IMR-90 (cell line): ENCODE measurements at regions not wholly inside any gene's neighbourhood (a gene's known extent, or its start where the extent isn't known, plus 50 kb on each side); places are given as distances from the start of the nearest gene placed in this dataset.

Experiments used
- ATAC-seq: fragments of 200-7000 bp; cut with Tn5 transposase; 2 replicates; pipeline ENCODE4 v1.9.1; 2020; ENCODE audit warnings: low read depth, mild to moderate bottlenecking, moderate library complexity
- BruUV-seq: library from RNA; stranded (reverse); fragments of 400-500 nt; replicated peaks from 2 replicates; lab custom pipeline; 2021; lab: Mats Ljungman, UMichigan
- CTCF ChIA-PET: fragments of 300-600 bp; formaldehyde crosslinking; extraction: SDS; loops from one replicate; lab custom pipeline; 2021; ENCODE audit warnings: antibody characterized with exemption; lab: Yijun Ruan, JAX
- POLR2A ChIA-PET: fragments of 300-600 bp; sonication (Branson Sonifier 250); formaldehyde crosslinking; loops from one replicate; lab custom pipeline; 2022; ENCODE audit warnings: antibody characterized with exemption; ENCODE audit not compliant: unreplicated experiment; lab: Charles Lee
- DNase-seq: peaks from one replicate; pipeline ENCODE4 v3.0.0; 2013
- H2AFZ ChIP-seq: replicated peaks from 2 replicates; pipeline ENCODE3; 2013; ENCODE audit warnings: low read length, mild to moderate bottlenecking; ENCODE audit not compliant: poor library complexity
- H2AK5ac ChIP-seq: 2 replicates; pipeline ENCODE4 v1.6.1; 2013; ENCODE audit warnings: low read depth, low read length, inconsistent platforms
- H2AK9ac ChIP-seq: replicated peaks from 2 replicates; pipeline ENCODE3; 2013; ENCODE audit warnings: mild to moderate bottlenecking, low read depth, low read length, moderate library complexity; ENCODE audit not compliant: poor library complexity
- H2BK120ac ChIP-seq: 2 replicates; pipeline ENCODE4 v1.6.1; 2013; ENCODE audit warnings: low read depth, low read length, inconsistent platforms
- H2BK15ac ChIP-seq: 3 replicates; pipeline ENCODE4 v1.6.1; 2013; ENCODE audit warnings: low read depth, low read length, inconsistent platforms
- H2BK20ac ChIP-seq: 2 replicates; pipeline ENCODE4 v1.6.1; 2013; ENCODE audit warnings: low read depth, mild to moderate bottlenecking, inconsistent platforms, low read length, moderate library complexity
- H2BK5ac ChIP-seq: 2 replicates; pipeline ENCODE4 v1.6.1; 2013; ENCODE audit warnings: mild to moderate bottlenecking, low read depth, low read length, inconsistent platforms; ENCODE audit not compliant: poor library complexity, severe bottlenecking
- H3K14ac ChIP-seq: replicated peaks from 2 replicates; pipeline ENCODE4 v1.6.1; 2013; ENCODE audit warnings: low read depth, low read length, inconsistent platforms
- H3K18ac ChIP-seq: 2 replicates; pipeline ENCODE4 v1.6.1; 2013; ENCODE audit warnings: low read depth, low read length, control low read depth
- H3K23ac ChIP-seq: 2 replicates; pipeline ENCODE4 v1.6.1; 2013; ENCODE audit warnings: low read depth, low read length, inconsistent platforms
- H3K27ac ChIP-seq: 2 replicates; pipeline ENCODE4 v1.5.1; 2013; ENCODE audit warnings: mild to moderate bottlenecking, control low read depth, low read length; ENCODE audit not compliant: insufficient read depth
- H3K27me3 ChIP-seq: 2 replicates; pipeline ENCODE4 v1.6.1; 2013; ENCODE audit warnings: low read length; ENCODE audit not compliant: control insufficient read depth, insufficient read depth
- H3K36me3 ChIP-seq: 2 replicates; pipeline ENCODE4 v1.6.1; 2013; ENCODE audit warnings: low read length, mixed read lengths; ENCODE audit not compliant: control insufficient read depth, insufficient read depth
- H3K4ac ChIP-seq: 2 replicates; pipeline ENCODE4 v1.6.1; 2013; ENCODE audit warnings: low read depth, low read length, inconsistent platforms
- H3K4me1 ChIP-seq: 2 replicates; pipeline ENCODE4 v1.6.1; 2013; ENCODE audit warnings: low read length, mixed read lengths; ENCODE audit not compliant: control insufficient read depth, insufficient read depth
- H3K4me2 ChIP-seq: 2 replicates; pipeline ENCODE4 v1.6.1; 2013; ENCODE audit warnings: low read depth, mild to moderate bottlenecking, control low read depth, low read length, moderate library complexity
- H3K4me3 ChIP-seq: 2 replicates; pipeline ENCODE4 v1.5.1; 2013; ENCODE audit warnings: low read depth, mild to moderate bottlenecking, control low read depth, low read length, moderate library complexity; ENCODE audit not compliant: insufficient read depth
- H3K56ac ChIP-seq: 2 replicates; pipeline ENCODE4 v1.6.1; 2013; ENCODE audit warnings: low read length, inconsistent platforms; ENCODE audit not compliant: insufficient read depth; ENCODE audit errors: extremely low read depth
- H3K79me1 ChIP-seq, 2 experiments: 2 replicates each; pipeline ENCODE4 v1.6.1; 2013; ENCODE audit warnings: low read length in 2 of 2, inconsistent platforms in 1 of 2, low read depth in 1 of 2
- H3K9ac ChIP-seq: 2 replicates; pipeline ENCODE4 v1.6.1; 2013; ENCODE audit warnings: low read depth, low read length, control low read depth
- H3K9me1 ChIP-seq: 2 replicates; pipeline ENCODE4 v1.6.1; 2013; ENCODE audit warnings: low read length, inconsistent platforms; ENCODE audit not compliant: insufficient read depth
- H3K9me3 ChIP-seq: 2 replicates; pipeline ENCODE4 v1.6.1; 2013; ENCODE audit warnings: low read length; ENCODE audit not compliant: control insufficient read depth, insufficient read depth
- H4K20me1 ChIP-seq: 2 replicates; pipeline ENCODE4 v1.6.1; 2013; ENCODE audit warnings: low read length, inconsistent platforms; ENCODE audit not compliant: insufficient read depth
- H4K5ac ChIP-seq: 2 replicates; pipeline ENCODE4 v1.6.1; 2013; ENCODE audit warnings: mild to moderate bottlenecking, low read depth, low read length, control low read depth
- H4K8ac ChIP-seq, 2 experiments: 2 replicates each; pipeline ENCODE4 v1.6.1; 2013; ENCODE audit warnings: low read depth in 2 of 2, low read length in 2 of 2, control low read depth in 1 of 2, inconsistent platforms in 1 of 2
- H4K91ac ChIP-seq: 2 replicates; pipeline ENCODE4 v1.6.1; 2013; ENCODE audit warnings: low read depth, low read length, inconsistent platforms; ENCODE audit not compliant: insufficient read depth
- BHLHE40 ChIP-seq: fragments of 150-350 bp; IDR thresholded peaks from 2 replicates; pipeline ENCODE4 v1.6.1; 2016; ENCODE audit warnings: mild to moderate bottlenecking, low read depth, low read length
- CEBPB ChIP-seq: IDR thresholded peaks from 2 replicates; pipeline ENCODE4 v1.6.1; 2012; ENCODE audit warnings: low read depth, low read length, improper control_type of control experiment
- CHD1 ChIP-seq: IDR thresholded peaks from 2 replicates; pipeline ENCODE4 v1.6.1; 2012; ENCODE audit warnings: low read depth, low read length, improper control_type of control experiment
- CTCF ChIP-seq: conservative IDR thresholded peaks from 2 replicates; pipeline ENCODE4 v1.5.1; 2012; ENCODE audit warnings: mild to moderate bottlenecking, low read depth, low read length, improper control_type of control experiment
- ELK1 ChIP-seq: fragments of 150-350 bp; IDR thresholded peaks from 2 replicates; pipeline ENCODE4 v1.6.1; 2016; ENCODE audit warnings: low read depth, mild to moderate bottlenecking, low read length, moderate library complexity, borderline replicate concordance
- FOS ChIP-seq: fragments of 150-350 bp; IDR thresholded peaks from 2 replicates; pipeline ENCODE4 v1.6.1; 2016; ENCODE audit warnings: low read depth, low read length
- MAFK ChIP-seq: IDR thresholded peaks from 2 replicates; pipeline ENCODE4 v1.6.1; 2012; ENCODE audit warnings: low read depth, low read length, improper control_type of control experiment
- MXI1 ChIP-seq: IDR thresholded peaks from 2 replicates; pipeline ENCODE4 v1.6.1; 2012; ENCODE audit warnings: low read depth, mild to moderate bottlenecking, low read length, moderate library complexity, borderline replicate concordance
- NFE2L2 ChIP-seq: fragments of 150-350 bp; IDR thresholded peaks from 2 replicates; pipeline ENCODE4 v1.6.1; 2016; ENCODE audit warnings: low read depth, mild to moderate bottlenecking, low read length
- POLR2A ChIP-seq: IDR thresholded peaks from 2 replicates; pipeline ENCODE4 v1.6.1; 2012; ENCODE audit warnings: mild to moderate bottlenecking, low read depth, low read length
- RAD21 ChIP-seq: IDR thresholded peaks from 2 replicates; pipeline ENCODE4 v1.6.1; 2012; ENCODE audit warnings: low read length, improper control_type of control experiment
- RCOR1 ChIP-seq: IDR thresholded peaks from 2 replicates; pipeline ENCODE4 v1.6.1; 2012; ENCODE audit warnings: mild to moderate bottlenecking, low read length, improper control_type of control experiment; ENCODE audit not compliant: insufficient replicate concordance
- RFX5 ChIP-seq: IDR thresholded peaks from 2 replicates; pipeline ENCODE4 v1.8.0; 2012; ENCODE audit warnings: low read depth, mild to moderate bottlenecking, low read length, moderate library complexity
- USF2 ChIP-seq: fragments of 150-350 bp; IDR thresholded peaks from 2 replicates; pipeline ENCODE4 v1.6.1; 2017; ENCODE audit warnings: mild to moderate bottlenecking, antibody characterized with exemption, low read length, low read depth
- WGBS, 2 experiments: methylation state at CpG; one replicate each; pipeline versions ENCODE4 v1.1.5 to v1.1.7; 2013; ENCODE audit warnings: missing lambda C conversion rate in 2 of 2; ENCODE audit not compliant: insufficient read length in 1 of 2; ENCODE audit errors: extremely low coverage in 2 of 2; 5-methylcytosine and 5-hydroxymethylcytosine counted together
- dilution Hi-C: fragments of 300-500 bp; cut with HindIII; formaldehyde crosslinking; loops from one replicate; pipeline ENCODE4 v1.14.3; 2018; ENCODE audit warnings: low sequenced_read_pairs; ENCODE audit not compliant: unreplicated experiment
- in situ Hi-C: fragments of 300-500 bp; cut with MboI; formaldehyde crosslinking; loops from 3 replicates; pipeline ENCODE4 v1.14.3; 2019; ENCODE audit warnings: low sequenced_read_pairs, inconsistent platforms, mixed read lengths
- intact Hi-C: fragments of 100-400 bp; cut with micrococcal nuclease; formaldehyde crosslinking; loops from 2 replicates; pipeline ENCODE4 v1.10.0; 2022

- intact Hi-C loops (no loop called here), in situ Hi-C loops (no loop called here), dilution Hi-C loops (no loop called here)
- no peaks in the 10 kb centered on the region for H4K20me1 ChIP-seq
- H3K23ac ChIP-seq: peak overlapping the region; percentile 98
- H3K9me1 ChIP-seq: peaks cover 55% of the 10 kb centered on the region
- peak overlapping the region; percentile 95 for H2AK5ac ChIP-seq
- peak overlapping the region; percentile 66 for H2AK9ac ChIP-seq
- BruUV-seq: no TSS peak
- peak overlapping the region; percentile 84 for H4K5ac ChIP-seq
- H3K79me1 ChIP-seq: peaks cover 14 to 71% of the 10 kb centered on the region in 2 experiments; a peak in 3 of 4 replicates
- no CpG with 5 or more reads among the region's 9 CpGs for WGBS, 2 experiments
- POLR2A ChIA-PET: interaction anchor here (0.6 to 0.7 kb wide), 3 partner anchors 106 to 172 kb away, joined by 4 to 6 read pairs (median 5); no protein-coding TSS in a partner anchor
- H3K56ac ChIP-seq: peak overlapping the region; percentile 97; the same call in 1 of the 2 replicates
- H2BK15ac ChIP-seq: peak overlapping the region; percentile 80
- peak overlapping the region; percentile 67 to 93 for H4K8ac ChIP-seq
- peak overlapping the region; percentile 99 for H3K4ac ChIP-seq
- H3K4me3 ChIP-seq: no peak overlapping the region
- peak overlapping the region; percentile 69 for H3K27ac ChIP-seq
- peak overlapping the region; percentile 50; the same call in 1 of the 2 replicates for H3K4me2 ChIP-seq
- H3K9me3 ChIP-seq: no peaks in the 10 kb centered on the region
- peak overlapping the region; percentile 98 for H2BK5ac ChIP-seq
- H3K27me3 ChIP-seq: no peaks in the 10 kb centered on the region
- H3K36me3 ChIP-seq: no peaks in the 10 kb centered on the region
- ATAC-seq (no peak), DNase-seq (no peak)
- peak overlapping the region; percentile 100 for H2BK120ac ChIP-seq
- peaks cover 61% of the 10 kb centered on the region for H3K4me1 ChIP-seq
- peak overlapping the region; percentile 99 for H4K91ac ChIP-seq
- H3K14ac ChIP-seq: peak overlapping the region; percentile 56
- H2AFZ ChIP-seq: no peak overlapping the region
- peak overlapping the region; percentile 99 for H2BK20ac ChIP-seq
- CTCF ChIA-PET: no interaction called here
- peak overlapping the region; percentile 52; the same call in 1 of the 2 replicates for H3K9ac ChIP-seq
- H3K18ac ChIP-seq: peak overlapping the region; percentile 93
- TF ChIP-seq MXI1 (no peak), RCOR1 (no peak), CEBPB (no peak), POLR2A (no peak), RFX5 (no peak), ELK1 (no peak), FOS (no peak), USF2 (no peak), CHD1 (no peak), RAD21 (no peak), BHLHE40 (no peak), CTCF (no peak), MAFK (no peak), NFE2L2 (no peak)
Measured at GRCh38 chr2:37774976-37775907, 103.8 kb upstream of the CDC42EP3 start.
